H9 (cell line): ENCODE measurements at regions not wholly inside any gene's neighbourhood (a gene's known extent, or its start where the extent isn't known, plus 50 kb on each side); places are given as distances from the start of the nearest gene placed in this dataset.

ENCODE experiments used
- DNase-seq: peaks from one replicate; pipeline ENCODE4 v3.0.0-alpha.2; 2017
- H2AFZ ChIP-seq: one replicate; pipeline ENCODE4 v1.6.1; 2013; ENCODE audit warnings: mild to moderate bottlenecking, low read length, control low read depth, moderate library complexity
- H2AK5ac ChIP-seq: 2 replicates; pipeline ENCODE4 v1.6.1; 2013; ENCODE audit warnings: low read length, control low read depth, mixed read lengths; ENCODE audit not compliant: insufficient read length
- H2BK120ac ChIP-seq: one replicate; pipeline ENCODE4 v1.6.1; 2013; ENCODE audit warnings: low read depth, mild to moderate bottlenecking, low read length, control low read depth, inconsistent platforms; ENCODE audit not compliant: poor library complexity, severe bottlenecking
- H2BK12ac ChIP-seq: 2 replicates; pipeline ENCODE4 v1.6.1; 2013; ENCODE audit warnings: low read length, control low read depth, mixed read lengths, low read depth; ENCODE audit not compliant: insufficient read length
- H2BK15ac ChIP-seq: 2 replicates; pipeline ENCODE4 v1.6.1; 2013; ENCODE audit warnings: low read depth, low read length, control low read depth
- H2BK20ac ChIP-seq: one replicate; pipeline ENCODE4 v1.6.1; 2013; ENCODE audit warnings: low read depth, mild to moderate bottlenecking, low read length, control low read depth, inconsistent platforms; ENCODE audit not compliant: poor library complexity, severe bottlenecking
- H2BK5ac ChIP-seq: 2 replicates; pipeline ENCODE4 v1.6.1; 2013; ENCODE audit warnings: low read length, control low read depth, mixed read lengths; ENCODE audit not compliant: insufficient read length
- H3K14ac ChIP-seq: 2 replicates; pipeline ENCODE4 v1.6.1; 2013; ENCODE audit warnings: low read length, control low read depth; ENCODE audit not compliant: insufficient read depth
- H3K18ac ChIP-seq: 2 replicates; pipeline ENCODE4 v1.6.1; 2013; ENCODE audit warnings: low read depth, mild to moderate bottlenecking, mixed read lengths, low read length, control low read depth; ENCODE audit not compliant: insufficient read length
- H3K23ac ChIP-seq: 2 replicates; pipeline ENCODE4 v1.6.1; 2013; ENCODE audit warnings: low read length, control low read depth, mixed read lengths, low read depth; ENCODE audit not compliant: insufficient read length
- H3K23me2 ChIP-seq: 2 replicates; pipeline ENCODE4 v1.6.1; 2013; ENCODE audit warnings: low read depth, mild to moderate bottlenecking, mixed read lengths, low read length, control low read depth; ENCODE audit not compliant: insufficient read length, poor library complexity, severe bottlenecking
- H3K27ac ChIP-seq: 2 replicates; pipeline ENCODE4 v1.5.1; 2013; ENCODE audit warnings: low read length, control low read depth, mixed read lengths, low read depth; ENCODE audit not compliant: insufficient read length
- H3K27me3 ChIP-seq: 2 replicates; pipeline ENCODE4 v1.6.1; 2013; ENCODE audit warnings: low read length, control low read depth, inconsistent platforms; ENCODE audit not compliant: insufficient read depth
- H3K4ac ChIP-seq: 2 replicates; pipeline ENCODE4 v1.6.1; 2013; ENCODE audit warnings: low read depth, mild to moderate bottlenecking, control low read depth, inconsistent platforms, low read length, moderate library complexity
- H3K4me1 ChIP-seq: 2 replicates; pipeline ENCODE4 v1.6.1; 2013; ENCODE audit warnings: low read length, control low read depth, inconsistent platforms; ENCODE audit not compliant: insufficient read depth
- H3K4me2 ChIP-seq: 2 replicates; pipeline ENCODE4 v1.6.1; 2013; ENCODE audit warnings: low read length, control low read depth, mixed read lengths; ENCODE audit not compliant: insufficient read length, insufficient read depth
- H3K56ac ChIP-seq: 2 replicates; pipeline ENCODE4 v1.6.1; 2013; ENCODE audit warnings: low read depth, mild to moderate bottlenecking, mixed read lengths, low read length, control low read depth; ENCODE audit not compliant: insufficient read length
- H3K79me1 ChIP-seq: 2 replicates; pipeline ENCODE4 v1.6.1; 2013; ENCODE audit warnings: low read depth, mild to moderate bottlenecking, moderate library complexity, low read length, control low read depth, inconsistent platforms; ENCODE audit not compliant: insufficient read depth, poor library complexity, severe bottlenecking
- H3K79me2 ChIP-seq: 2 replicates; pipeline ENCODE4 v1.6.1; 2013; ENCODE audit warnings: low read length, control low read depth, inconsistent platforms; ENCODE audit not compliant: insufficient read depth
- H3K9ac ChIP-seq: 2 replicates; pipeline ENCODE4 v1.6.1; 2013; ENCODE audit warnings: low read length, control low read depth, mixed read lengths; ENCODE audit not compliant: insufficient read length; ENCODE audit errors: extremely low read depth
- H3K9me3 ChIP-seq: one replicate; pipeline ENCODE4 v1.6.1; 2013; ENCODE audit warnings: low read depth, low read length, inconsistent platforms; ENCODE audit not compliant: control insufficient read depth
- H3T11ph ChIP-seq: one replicate; pipeline ENCODE4 v1.6.1; 2013; ENCODE audit warnings: mild to moderate bottlenecking, low read length, control low read depth, inconsistent platforms
- H4K20me1 ChIP-seq: one replicate; pipeline ENCODE4 v1.6.1; 2013; ENCODE audit not compliant: control insufficient read depth, insufficient read length, insufficient read depth
- H4K5ac ChIP-seq: 2 replicates; pipeline ENCODE4 v1.6.1; 2013; ENCODE audit warnings: low read depth, mild to moderate bottlenecking, mixed read lengths, low read length, control low read depth; ENCODE audit not compliant: insufficient read length
- H4K8ac ChIP-seq: replicated peaks from 2 replicates; pipeline ENCODE4 v1.6.1; 2013; ENCODE audit warnings: low read length, control low read depth, mixed read lengths, low read depth; ENCODE audit not compliant: insufficient read length
- H4K91ac ChIP-seq: 2 replicates; pipeline ENCODE4 v1.6.1; 2013; ENCODE audit warnings: low read depth, mild to moderate bottlenecking, moderate library complexity, mixed read lengths, low read length, control low read depth; ENCODE audit not compliant: insufficient read length
- H3K27ac Mint-ChIP-seq, 3 experiments: 2 replicates in 2 of 3; 3 replicates in 1 of 3; pipeline ENCODE4 v1.8.0; 2020 to 2021; ENCODE audit warnings: mixed read lengths in 3 of 3, mild to moderate bottlenecking in 1 of 3, moderate library complexity in 1 of 3
- H3K27me3 Mint-ChIP-seq: 2 replicates; pipeline ENCODE4 v1.8.0; 2021; ENCODE audit warnings: low read depth, mild to moderate bottlenecking, moderate library complexity, mixed read lengths
- H3K36me3 Mint-ChIP-seq, 3 experiments: 2 replicates in 2 of 3; 3 replicates in 1 of 3; pipeline ENCODE4 v1.8.0; 2020 to 2021; ENCODE audit warnings: low read depth in 3 of 3, mixed read lengths in 3 of 3; ENCODE audit not compliant: insufficient read depth in 1 of 3
- H3K4me1 Mint-ChIP-seq, 2 experiments: 2 replicates each; pipeline ENCODE4 v1.8.0; 2020; ENCODE audit warnings: mixed read lengths in 2 of 2
- H3K4me3 Mint-ChIP-seq, 2 experiments: 2 replicates in 1 of 2; 3 replicates in 1 of 2; pipeline ENCODE4 v1.8.0; 2020 to 2021; ENCODE audit warnings: mild to moderate bottlenecking in 2 of 2, mixed read lengths in 2 of 2, moderate library complexity in 1 of 2
- H3K9me3 Mint-ChIP-seq, 2 experiments: 2 replicates in 1 of 2; 3 replicates in 1 of 2; pipeline ENCODE4 v1.8.0; 2020; ENCODE audit warnings: mild to moderate bottlenecking in 2 of 2, mixed read lengths in 2 of 2, moderate library complexity in 1 of 2
- CTCF ChIP-seq: fragments of 200-600 bp; sonication (generic); conservative IDR thresholded peaks from 3 replicates; pipeline ENCODE4 v1.8.0; 2021; ENCODE audit warnings: antibody characterized with exemption, mild to moderate bottlenecking
- WGBS: extraction: QIAGEN DNeasy Blood & Tissue Kit; methylation state at CpG from one replicate; pipeline ENCODE4 v1.1.7; 2013; ENCODE audit warnings: missing lambda C conversion rate, low lambda C conversion rate, mixed read lengths; ENCODE audit not compliant: insufficient read length; ENCODE audit errors: extremely low coverage; 5-methylcytosine and 5-hydroxymethylcytosine counted together

- H3K27ac Mint-ChIP-seq, result no peak overlapping the region; a peak in 1 of 7 replicates
- no peaks in the 10 kb centered on the region for H3K9me3 ChIP-seq
- H3K9ac ChIP-seq, result no peak overlapping the region
- no peak overlapping the region for H2BK12ac ChIP-seq
- H3T11ph ChIP-seq, result no peak overlapping the region
- H3K27me3 Mint-ChIP-seq, result no peaks in the 10 kb centered on the region
- H3K4ac ChIP-seq, result no peak overlapping the region
- no peaks in the 10 kb centered on the region for H3K4me1 Mint-ChIP-seq
- H3K4me3 Mint-ChIP-seq, result no peak overlapping the region
- H2BK15ac ChIP-seq, result no peak overlapping the region
- no peak overlapping the region for H3K27ac ChIP-seq
- H3K4me2 ChIP-seq, result no peak overlapping the region
- H2AK5ac ChIP-seq, result no peak overlapping the region
- H2AFZ ChIP-seq, result no peak overlapping the region
- no peaks in the 10 kb centered on the region for H4K20me1 ChIP-seq
- no peak overlapping the region for H3K23ac ChIP-seq
- H3K79me2 ChIP-seq, result no peaks in the 10 kb centered on the region
- TF ChIP-seq CTCF, result no peak
- H3K9me3 Mint-ChIP-seq, result no peaks in the 10 kb centered on the region
- H2BK120ac ChIP-seq, result no peak overlapping the region
- WGBS, result no CpG with 5 or more reads among the region's 7 CpGs
- no peak for DNase-seq
- H3K18ac ChIP-seq, result no peak overlapping the region
- no peak overlapping the region for H3K56ac ChIP-seq
- no peaks in the 10 kb centered on the region; a peak in 1 of 7 replicates for H3K36me3 Mint-ChIP-seq
- no peaks in the 10 kb centered on the region for H3K79me1 ChIP-seq
- H3K14ac ChIP-seq, result no peak overlapping the region
- no peaks in the 10 kb centered on the region for H3K23me2 ChIP-seq
- H4K91ac ChIP-seq, result no peak overlapping the region
- no peak overlapping the region for H2BK5ac ChIP-seq
- no peak overlapping the region for H4K8ac ChIP-seq
- no peak overlapping the region for H2BK20ac ChIP-seq
- H3K4me1 ChIP-seq, result no peaks in the 10 kb centered on the region
- no peaks in the 10 kb centered on the region for H3K27me3 ChIP-seq
- no peak overlapping the region for H4K5ac ChIP-seq
These were observed 182.5 kb upstream of the RAD23B start for GRCh38 chr9:107100591-107100990.
